ENCODE measurements at regions not wholly inside any gene's neighbourhood (a gene's known extent, or its start where the extent isn't known, plus 50 kb on each side); places are given as distances from the start of the nearest gene placed in this dataset.

GRCh38 chr4:110735686-110736085 is 112.8 kb upstream of the PITX2 start (continued):
- TF ChIP-seq KDM4A (IDR thresholded peaks at IDR 0.05; ENCODE audit: low read depth, low read length, severe bottlenecking) = no peak
- no peak for TF ChIP-seq MAX (IDR thresholded peaks at IDR 0.05)
